GM12891 (cell line): ENCODE measurements at regions not wholly inside any gene's neighbourhood (a gene's known extent, or its start where the extent isn't known, plus 50 kb on each side); places are given as distances from the start of the nearest gene placed in this dataset.

Experiments
- DNase-seq: peaks from one replicate; pipeline ENCODE4 v3.0.0; 2011; ENCODE audit warnings: low spot score; ENCODE audit not compliant: insufficient read length
- FAIRE-seq: peaks from 2 replicates; lab custom pipeline; 2011; peaks lifted over from hg19 to GRCh38; lab: Jason Lieb, UNC
- PAX5 ChIP-seq: IDR thresholded peaks from 2 replicates; pipeline ENCODE4 v1.6.1; 2011; ENCODE audit warnings: low read length, moderate library complexity, mild to moderate bottlenecking; ENCODE audit not compliant: insufficient read depth, severe bottlenecking
- POLR2A ChIP-seq: IDR thresholded peaks from 2 replicates; pipeline ENCODE4 v1.6.1; 2011; ENCODE audit warnings: low read depth, low read length, control low read depth
- POLR2AphosphoS5 ChIP-seq: IDR thresholded peaks from 2 replicates; pipeline ENCODE4 v1.6.1; 2011; ENCODE audit warnings: low read depth, low read length, control low read depth
- POU2F2 ChIP-seq: IDR thresholded peaks from 2 replicates; pipeline ENCODE4 v1.6.1; 2011; ENCODE audit warnings: low read depth, mild to moderate bottlenecking, control low read depth, low read length, moderate library complexity
- SPI1 ChIP-seq: IDR thresholded peaks from 2 replicates; pipeline ENCODE4 v1.6.1; 2011; ENCODE audit warnings: low read depth, low read length, control low read depth
- TAF1 ChIP-seq: IDR thresholded peaks from 2 replicates; pipeline ENCODE4 v1.6.1; 2011; ENCODE audit warnings: low read depth, low read length, control low read depth

DNA sequence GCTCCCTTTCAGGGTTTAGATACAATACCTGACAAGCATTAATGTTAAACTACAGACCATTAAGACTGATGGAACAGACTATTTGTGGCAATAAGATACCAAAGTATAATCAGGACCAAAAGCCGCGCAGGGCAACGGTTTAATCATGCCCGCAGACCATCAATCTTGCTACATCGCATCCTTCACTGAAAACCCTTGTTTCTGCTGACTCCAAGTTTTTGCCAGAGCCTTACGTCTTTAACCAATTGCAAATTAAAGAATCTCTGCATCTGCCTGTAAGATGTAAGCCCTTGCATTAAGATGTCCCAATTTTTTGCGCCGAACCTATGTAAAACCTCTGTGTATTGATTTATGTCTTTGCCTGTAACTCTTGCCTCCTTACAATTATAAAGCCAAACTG is 94.2 kb upstream of the RBBP6 start:
- TF ChIP-seq POLR2AphosphoS5 (no peak), SPI1 (no peak), POLR2A (no peak), TAF1 (no peak)
- FAIRE-seq (no peak), DNase-seq (no peak)

GRCh38 chr16:24446189-24446588 is 93.2 kb upstream of the RBBP6 start:
- DNase-seq (no peak), FAIRE-seq (no peak)
- TF ChIP-seq POLR2A = no peak
- TF ChIP-seq POLR2AphosphoS5 = no peak
- no peak for TF ChIP-seq TAF1
- TF ChIP-seq POU2F2 = no peak
- no peak for TF ChIP-seq PAX5
- no peak for TF ChIP-seq SPI1

GRCh38 chr16:24452724-24453123 is 86.6 kb upstream of the RBBP6 start:
- DNase-seq = no peak
- no peak for TF ChIP-seq POU2F2
- no peak for TF ChIP-seq POLR2A
- no peak for TF ChIP-seq TAF1
- TF ChIP-seq SPI1 = no peak
- TF ChIP-seq PAX5 = no peak
- TF ChIP-seq POLR2AphosphoS5 = no peak
- no peak for FAIRE-seq

DNA sequence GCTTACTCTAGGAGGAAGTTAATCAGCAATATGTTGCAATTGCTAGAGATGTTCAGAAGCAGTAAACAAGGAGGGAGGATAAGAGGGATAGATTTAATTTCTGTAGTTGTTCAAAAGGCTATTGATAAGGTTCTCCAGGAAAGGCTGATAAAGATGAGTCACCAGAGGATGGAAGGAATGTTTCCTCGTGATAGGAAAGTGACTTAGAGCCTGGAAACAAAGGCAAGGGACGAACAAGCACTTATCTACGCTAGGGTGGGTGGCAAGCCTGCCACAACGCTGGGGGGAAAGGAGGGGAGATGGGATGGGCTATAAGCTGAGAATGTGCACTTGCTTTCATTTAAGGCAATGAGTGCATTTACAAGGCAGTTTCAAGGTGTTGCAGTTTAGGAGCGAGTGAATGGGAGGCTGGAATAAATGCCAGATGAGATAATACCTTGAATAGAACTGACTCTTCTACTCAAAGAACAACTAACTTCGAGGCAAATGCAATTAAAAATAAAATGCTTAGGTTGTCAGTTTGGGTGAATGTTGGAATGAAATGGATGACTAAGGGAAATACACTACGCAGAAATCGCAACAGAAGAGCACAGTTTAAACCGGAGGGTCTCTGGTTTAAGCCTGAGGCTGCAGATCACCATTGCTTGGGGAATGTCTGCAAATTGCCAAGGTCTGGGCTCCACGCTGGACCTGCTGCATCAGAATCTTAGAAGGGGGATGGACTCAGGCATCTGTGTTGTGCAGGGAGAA is 76.0 kb upstream of the RBBP6 start:
- TF ChIP-seq SPI1 = no peak
- TF ChIP-seq POLR2A = no peak
- TF ChIP-seq POLR2AphosphoS5 = no peak
- FAIRE-seq (no peak), DNase-seq (no peak)

DNA sequence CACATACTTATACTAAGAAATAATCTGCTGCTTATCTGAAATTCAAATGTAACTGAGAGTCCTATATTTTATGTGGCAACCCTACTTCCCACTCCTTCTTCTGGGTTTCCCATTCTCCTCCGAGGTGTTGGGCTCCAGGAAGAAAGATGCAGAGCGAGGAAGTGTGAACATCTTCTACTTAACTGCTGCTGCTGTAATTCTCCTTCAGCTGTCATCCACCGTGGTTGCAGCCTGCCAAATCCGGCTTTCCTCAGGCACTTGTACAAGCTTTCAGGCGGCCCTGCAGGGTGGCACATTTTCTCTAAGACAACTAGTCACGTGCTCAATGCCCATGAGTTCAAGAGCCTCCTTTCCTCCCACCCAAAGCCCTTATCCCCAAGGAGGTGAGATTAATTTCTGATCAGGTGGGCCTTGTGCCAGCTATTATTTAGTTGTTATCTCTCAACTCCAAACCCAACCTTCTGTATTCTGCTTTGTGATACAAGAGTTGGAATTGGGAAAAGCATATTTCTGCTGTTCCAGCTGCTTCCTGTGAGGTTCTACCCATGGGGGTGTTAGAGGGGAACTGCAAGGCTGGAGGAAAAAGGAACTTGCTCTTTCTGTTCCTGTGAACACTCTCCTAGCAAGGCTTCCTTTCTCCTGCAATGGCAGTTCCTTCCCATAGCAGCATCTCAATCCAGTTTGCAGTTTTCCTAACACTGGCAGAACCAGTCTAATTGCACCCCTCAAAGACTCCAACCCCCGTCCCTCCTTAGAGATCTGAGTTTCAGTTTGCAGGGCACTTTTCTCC is 67.6 kb upstream of the RBBP6 start:
- TF ChIP-seq POLR2A (no peak), POLR2AphosphoS5 (no peak), POU2F2 (no peak)
- FAIRE-seq (no peak), DNase-seq (no peak)

DNA sequence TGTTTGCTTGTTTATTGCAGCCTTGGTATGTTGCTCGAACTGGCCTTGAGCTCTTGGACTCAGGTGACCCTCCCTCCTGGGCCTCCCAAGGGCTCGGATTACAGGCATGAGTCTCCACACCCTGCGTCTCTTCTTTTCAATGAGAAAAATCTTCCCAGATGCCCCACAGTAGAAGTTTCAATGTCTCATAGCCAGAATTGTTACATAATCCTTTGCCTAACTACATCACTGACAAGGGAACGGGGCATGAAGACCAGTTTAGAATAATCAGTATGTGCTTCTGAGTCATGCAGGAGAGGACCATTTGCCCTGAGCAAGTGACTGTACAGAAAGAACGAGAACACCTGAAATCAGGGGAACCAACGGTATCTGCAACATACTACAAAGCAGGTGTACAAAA is 61.9 kb upstream of the RBBP6 start:
- FAIRE-seq (no peak), DNase-seq (no peak)
- TF ChIP-seq POLR2A = no peak
- no peak for TF ChIP-seq POLR2AphosphoS5
- TF ChIP-seq TAF1 = no peak
- no peak for TF ChIP-seq PAX5
- no peak for TF ChIP-seq POU2F2
- TF ChIP-seq SPI1 = no peak

- TF ChIP-seq POLR2A = no peak
- no peak for TF ChIP-seq TAF1
- TF ChIP-seq SPI1 = no peak
- no peak for TF ChIP-seq POU2F2
- no peak for TF ChIP-seq POLR2AphosphoS5
- no peak for TF ChIP-seq PAX5
Measured at GRCh38 chr16:24478401-24478800, 61.0 kb upstream of the RBBP6 start.

GRCh38 chr16:24482681-24483202 is 56.6 kb upstream of the RBBP6 start:
- no peak for FAIRE-seq
- DNase-seq = no peak
- TF ChIP-seq POU2F2 = no peak
- TF ChIP-seq TAF1 = no peak
- no peak for TF ChIP-seq POLR2A
- TF ChIP-seq SPI1 = no peak
- no peak for TF ChIP-seq PAX5
- no peak for TF ChIP-seq POLR2AphosphoS5

More at GRCh38 chr16:24478401-24478800, 61.0 kb upstream of the RBBP6 start:
- DNase-seq (no peak), FAIRE-seq (no peak)

DNA sequence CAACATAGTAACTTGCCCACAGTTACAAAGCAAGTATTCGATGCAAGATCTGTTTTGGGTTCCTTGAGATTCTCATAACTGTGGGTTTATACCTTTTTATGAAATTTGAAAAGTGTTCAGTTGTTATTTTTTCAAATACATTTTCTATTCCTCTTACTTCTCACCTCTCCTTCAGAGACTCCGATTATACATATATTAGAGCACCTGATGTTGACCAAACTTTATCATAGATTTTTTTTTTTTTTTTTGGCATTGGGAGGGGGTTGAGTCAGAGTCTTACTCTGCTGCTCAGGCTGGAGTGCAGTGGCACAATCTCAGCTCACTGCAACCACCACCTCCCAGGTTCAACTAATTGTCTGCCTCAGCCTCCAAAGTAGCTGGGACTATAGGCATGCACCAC is 51.3 kb upstream of the RBBP6 start:
- FAIRE-seq (no peak), DNase-seq (no peak)
- TF ChIP-seq PAX5 = no peak
- no peak for TF ChIP-seq POLR2A
- no peak for TF ChIP-seq TAF1
- no peak for TF ChIP-seq POU2F2
- no peak for TF ChIP-seq SPI1
- no peak for TF ChIP-seq POLR2AphosphoS5
